Body of pancreas (tissue), 4 donors: ENCODE measurements at regions not wholly inside any gene's neighbourhood (a gene's known extent, or its start where the extent isn't known, plus 50 kb on each side); places are given as distances from the start of the nearest gene placed in this dataset.

Source experiments
- ATAC-seq: fragments of 150-250 bp; one replicate; pipeline ENCODE4 v1.9.1; 2016
- DNase-seq, 4 donors: peaks; one replicate each; pipeline ENCODE4 v3.0.0-alpha.2; 2019
- H3K27ac ChIP-seq, 4 donors: fragments of 200-600 bp; sonication (generic); 1 replicate in 3 of 4; 2 replicates in 1 of 4; pipeline versions ENCODE4 v1.5.1 to v1.6.1; 2016 to 2019; ENCODE audit warnings: mild to moderate bottlenecking in 1 of 4, mixed read lengths in 1 of 4, moderate library complexity in 1 of 4
- H3K27me3 ChIP-seq, 2 donors: fragments of 200-600 bp; sonication (generic); one replicate each; pipeline ENCODE4 v1.6.0; 2016; ENCODE audit warnings: mild to moderate bottlenecking in 1 of 2
- H3K36me3 ChIP-seq, 2 donors: fragments of 200-600 bp; sonication (generic); replicated peaks in 1 of 2; 2 replicates each; pipeline ENCODE4 v1.5.1; 2016; ENCODE audit warnings: low read depth in 2 of 2; ENCODE audit not compliant: insufficient read depth in 1 of 2
- H3K4me1 ChIP-seq: fragments of 200-600 bp; sonication (generic); one replicate; pipeline ENCODE4 v1.6.0; 2016
- H3K4me3 ChIP-seq, 2 donors: fragments of 200-600 bp; sonication (generic); 1 replicate in 1 of 2; 2 replicates in 1 of 2; pipeline ENCODE4 v1.5.1; 2016 to 2019
- H3K9me3 ChIP-seq, 3 donors: fragments of 200-600 bp; sonication (generic); 1 replicate in 2 of 3; 2 replicates in 1 of 3; pipeline ENCODE4 v1.5.1; 2016
- POLR2A ChIP-seq, 3 donors: fragments of 450-650 bp; IDR thresholded peaks; one replicate each; pipeline ENCODE4 v1.6.1; 2016; ENCODE audit warnings: antibody characterized with exemption in 3 of 3, mild to moderate bottlenecking in 2 of 3
- WGBS, 2 donors: methylation state at CpG; one replicate each; pipeline ENCODE4 v1.1.5; 2017; 5-methylcytosine and 5-hydroxymethylcytosine counted together
- intact Hi-C: fragments of 100-400 bp; cut with DNase I; formaldehyde crosslinking; loops from one replicate; pipeline ENCODE4 v1.15.1; 2023
- TF ChIP-seq, protein P1 (sequence below), 7 experiments: fragments of 450-650 bp in 4 of 7; fragments of 200-600 bp in 3 of 7; sonication (generic) in 3 of 7; IDR thresholded peaks; one replicate each; pipeline ENCODE4 v1.5.1; 2016 to 2019; ENCODE audit warnings: antibody characterized with exemption in 7 of 7

DNA sequence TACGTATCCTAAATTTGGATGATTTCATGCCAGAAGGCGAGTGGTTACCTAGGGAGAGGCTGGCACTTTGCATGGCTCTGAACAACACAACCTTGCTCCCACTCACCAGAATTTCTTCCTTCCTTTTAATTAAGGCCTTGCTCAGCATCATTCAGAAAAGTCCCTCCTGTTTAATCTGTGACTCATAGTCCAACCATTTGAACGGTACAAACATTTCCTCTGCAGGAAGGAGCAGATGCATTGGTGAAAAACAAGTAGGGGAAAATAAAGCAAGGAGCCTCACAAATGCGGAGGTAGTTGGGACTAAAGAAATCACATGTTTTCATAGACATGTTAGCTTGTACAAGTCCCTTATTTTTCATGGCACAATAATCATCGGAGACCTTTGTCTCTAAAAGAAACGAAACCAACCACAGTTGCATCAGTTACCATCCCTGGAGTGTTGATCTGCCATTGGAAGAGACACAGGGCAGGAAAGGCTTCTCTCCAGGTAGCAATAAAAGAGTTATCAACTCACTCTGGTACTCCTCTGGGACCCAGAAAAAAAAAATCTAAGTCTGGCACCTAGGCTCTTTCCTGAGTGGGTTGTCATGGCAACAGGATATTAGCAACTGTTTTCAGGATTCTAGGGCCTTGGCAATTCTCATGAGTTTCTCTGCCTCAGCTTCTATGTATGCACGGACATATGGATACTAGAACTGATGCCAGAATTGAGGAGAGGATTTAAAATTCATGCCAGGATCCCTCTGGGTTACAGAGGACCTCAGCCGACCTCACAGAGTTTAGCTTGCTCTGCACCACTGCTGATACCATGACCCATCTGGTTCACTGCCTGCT is 255.4 kb upstream of the ARPP21 start:
- intact Hi-C loops = no loop called here
- WGBS, 2 donors = 49 to 58% methylated on average over 8 of the region's 8 CpGs
- DNase-seq (no peak), ATAC-seq (no peak)
- Histone ChIP-seq H3K27ac (no peak overlapping the region), H3K9me3 (no peaks in the 10 kb centered on the region), H3K36me3 (no peaks in the 10 kb centered on the region), H3K27me3 (no peaks in the 10 kb centered on the region), H3K4me3 (no peak overlapping the region), H3K4me1 (no peaks in the 10 kb centered on the region)
- TF ChIP-seq, protein P1, sequence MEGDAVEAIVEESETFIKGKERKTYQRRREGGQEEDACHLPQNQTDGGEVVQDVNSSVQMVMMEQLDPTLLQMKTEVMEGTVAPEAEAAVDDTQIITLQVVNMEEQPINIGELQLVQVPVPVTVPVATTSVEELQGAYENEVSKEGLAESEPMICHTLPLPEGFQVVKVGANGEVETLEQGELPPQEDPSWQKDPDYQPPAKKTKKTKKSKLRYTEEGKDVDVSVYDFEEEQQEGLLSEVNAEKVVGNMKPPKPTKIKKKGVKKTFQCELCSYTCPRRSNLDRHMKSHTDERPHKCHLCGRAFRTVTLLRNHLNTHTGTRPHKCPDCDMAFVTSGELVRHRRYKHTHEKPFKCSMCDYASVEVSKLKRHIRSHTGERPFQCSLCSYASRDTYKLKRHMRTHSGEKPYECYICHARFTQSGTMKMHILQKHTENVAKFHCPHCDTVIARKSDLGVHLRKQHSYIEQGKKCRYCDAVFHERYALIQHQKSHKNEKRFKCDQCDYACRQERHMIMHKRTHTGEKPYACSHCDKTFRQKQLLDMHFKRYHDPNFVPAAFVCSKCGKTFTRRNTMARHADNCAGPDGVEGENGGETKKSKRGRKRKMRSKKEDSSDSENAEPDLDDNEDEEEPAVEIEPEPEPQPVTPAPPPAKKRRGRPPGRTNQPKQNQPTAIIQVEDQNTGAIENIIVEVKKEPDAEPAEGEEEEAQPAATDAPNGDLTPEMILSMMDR (IDR thresholded peaks at IDR 0.05) = no peak
- no peak for TF ChIP-seq POLR2A (IDR thresholded peaks at IDR 0.05)

- ATAC-seq = no peak
- TF ChIP-seq, protein P1 (IDR thresholded peaks at IDR 0.05) = no peak
- no peak for TF ChIP-seq POLR2A (IDR thresholded peaks at IDR 0.05)
- Histone ChIP-seq H3K27me3 (no peaks in the 10 kb centered on the region), H3K27ac (no peak overlapping the region), H3K36me3 (no peaks in the 10 kb centered on the region), H3K9me3 (no peaks in the 10 kb centered on the region), H3K4me3 (no peak overlapping the region), H3K4me1 (no peaks in the 10 kb centered on the region)
- no peak for DNase-seq
- intact Hi-C loops = no loop called here
Observed at GRCh38 chr3:35385271-35385670, 254.1 kb upstream of the ARPP21 start.

- WGBS, 2 donors = 33 to 38% methylated on average over 2 of the region's 2 CpGs
- TF ChIP-seq POLR2A (IDR thresholded peaks at IDR 0.05) = no peak
- TF ChIP-seq, protein P1 (IDR thresholded peaks at IDR 0.05) = no peak
- H3K27ac ChIP-seq = no peak overlapping the region
- intact Hi-C loops = no loop called here
- no peak for ATAC-seq
- H3K27me3 ChIP-seq = no peaks in the 10 kb centered on the region
- no peaks in the 10 kb centered on the region for H3K36me3 ChIP-seq
- DNase-seq = no peak
- no peaks in the 10 kb centered on the region for H3K4me1 ChIP-seq
- H3K9me3 ChIP-seq = peaks cover 0 to 20% (median 0%) of the 10 kb centered on the region in 3 donors
- no peak overlapping the region for H3K4me3 ChIP-seq
Observed at GRCh38 chr3:35389907-35390306, 249.4 kb upstream of the ARPP21 start.

- 32 to 39% methylated on average over 3 to 4 of the region's 4 CpGs for WGBS, 2 donors
- DNase-seq (no peak), ATAC-seq (no peak)
- H3K27me3 ChIP-seq = no peaks in the 10 kb centered on the region
- TF ChIP-seq POLR2A (IDR thresholded peaks at IDR 0.05) = no peak
- TF ChIP-seq, protein P1 (IDR thresholded peaks at IDR 0.05) = no peak
- H3K9me3 ChIP-seq = peaks cover 0 to 20% (median 0%) of the 10 kb centered on the region in 3 donors
- no peaks in the 10 kb centered on the region for H3K36me3 ChIP-seq
- H3K4me1 ChIP-seq = no peaks in the 10 kb centered on the region
- no peak overlapping the region for H3K27ac ChIP-seq
- no peak overlapping the region for H3K4me3 ChIP-seq
- intact Hi-C loops = no loop called here
Observed at GRCh38 chr3:35392187-35392586, 247.1 kb upstream of the ARPP21 start.
